ENCODE measurements at regions not wholly inside any gene's neighbourhood (a gene's known extent, or its start where the extent isn't known, plus 50 kb on each side); places are given as distances from the start of the nearest gene placed in this dataset.

DNA sequence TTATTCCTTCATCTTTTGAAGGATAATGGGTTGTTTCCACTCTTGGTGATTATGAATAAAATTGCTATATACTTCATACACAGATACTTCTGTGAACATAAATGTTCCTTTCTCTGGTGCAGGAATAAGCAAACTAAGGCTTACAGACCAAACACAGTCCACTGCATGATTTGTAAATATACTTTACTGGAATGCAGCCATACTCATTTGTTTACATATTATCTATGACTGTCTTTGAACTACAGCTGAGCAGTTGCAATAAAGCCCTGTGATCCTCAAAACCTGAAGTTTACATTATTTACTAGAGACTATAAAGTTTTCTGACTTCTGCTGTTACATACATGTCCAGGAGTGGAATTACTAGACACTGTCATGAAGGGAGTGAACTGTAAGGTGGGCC lies 381.0 kb upstream of the CNTNAP5 start:
- in situ Hi-C loops (cut with HindIII; ENCODE audit: low pct_unique_long_range_greater_than_20kb, low sequenced_read_pairs): no loop called here
- Histone ChIP-seq H3K4me3 (ENCODE audit: low read depth in 2 of 2, low read length in 2 of 2) (no peak overlapping the region), H3K9me3 (ENCODE audit: control insufficient read depth, insufficient read depth, low read depth, low read length) (no peaks in the 10 kb centered on the region), H3K27ac (ENCODE audit: low read length) (no peak overlapping the region), H3K4me1 (ENCODE audit: control insufficient read depth, insufficient read depth, low read length) (no peaks in the 10 kb centered on the region), H3K27me3 (ENCODE audit: control insufficient read depth, insufficient read depth, low read length) (no peaks in the 10 kb centered on the region), H3K36me3 (ENCODE audit: control insufficient read depth, insufficient read depth, low read length) (no peaks in the 10 kb centered on the region)
- intact Hi-C loops (cut with micrococcal nuclease; ENCODE audit: unreplicated experiment): no loop called here
- ChIA-PET POLR2A (no interaction called here), CTCF (no interaction called here)
- ATAC-seq: no peak
- no TSS peak for BruUV-seq (replicated peaks)
- TF ChIP-seq POLR2AphosphoS5 (IDR thresholded peaks at IDR 0.05; ENCODE audit: low read depth, low read length): no peak
- TF ChIP-seq, protein P1, sequence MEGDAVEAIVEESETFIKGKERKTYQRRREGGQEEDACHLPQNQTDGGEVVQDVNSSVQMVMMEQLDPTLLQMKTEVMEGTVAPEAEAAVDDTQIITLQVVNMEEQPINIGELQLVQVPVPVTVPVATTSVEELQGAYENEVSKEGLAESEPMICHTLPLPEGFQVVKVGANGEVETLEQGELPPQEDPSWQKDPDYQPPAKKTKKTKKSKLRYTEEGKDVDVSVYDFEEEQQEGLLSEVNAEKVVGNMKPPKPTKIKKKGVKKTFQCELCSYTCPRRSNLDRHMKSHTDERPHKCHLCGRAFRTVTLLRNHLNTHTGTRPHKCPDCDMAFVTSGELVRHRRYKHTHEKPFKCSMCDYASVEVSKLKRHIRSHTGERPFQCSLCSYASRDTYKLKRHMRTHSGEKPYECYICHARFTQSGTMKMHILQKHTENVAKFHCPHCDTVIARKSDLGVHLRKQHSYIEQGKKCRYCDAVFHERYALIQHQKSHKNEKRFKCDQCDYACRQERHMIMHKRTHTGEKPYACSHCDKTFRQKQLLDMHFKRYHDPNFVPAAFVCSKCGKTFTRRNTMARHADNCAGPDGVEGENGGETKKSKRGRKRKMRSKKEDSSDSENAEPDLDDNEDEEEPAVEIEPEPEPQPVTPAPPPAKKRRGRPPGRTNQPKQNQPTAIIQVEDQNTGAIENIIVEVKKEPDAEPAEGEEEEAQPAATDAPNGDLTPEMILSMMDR (IDR thresholded peaks at IDR 0.05): no peak
- TF ChIP-seq SIN3A (IDR thresholded peaks at IDR 0.05; ENCODE audit: borderline replicate concordance, insufficient read depth, low read depth, low read length): no peak
- TF ChIP-seq, protein P2, sequence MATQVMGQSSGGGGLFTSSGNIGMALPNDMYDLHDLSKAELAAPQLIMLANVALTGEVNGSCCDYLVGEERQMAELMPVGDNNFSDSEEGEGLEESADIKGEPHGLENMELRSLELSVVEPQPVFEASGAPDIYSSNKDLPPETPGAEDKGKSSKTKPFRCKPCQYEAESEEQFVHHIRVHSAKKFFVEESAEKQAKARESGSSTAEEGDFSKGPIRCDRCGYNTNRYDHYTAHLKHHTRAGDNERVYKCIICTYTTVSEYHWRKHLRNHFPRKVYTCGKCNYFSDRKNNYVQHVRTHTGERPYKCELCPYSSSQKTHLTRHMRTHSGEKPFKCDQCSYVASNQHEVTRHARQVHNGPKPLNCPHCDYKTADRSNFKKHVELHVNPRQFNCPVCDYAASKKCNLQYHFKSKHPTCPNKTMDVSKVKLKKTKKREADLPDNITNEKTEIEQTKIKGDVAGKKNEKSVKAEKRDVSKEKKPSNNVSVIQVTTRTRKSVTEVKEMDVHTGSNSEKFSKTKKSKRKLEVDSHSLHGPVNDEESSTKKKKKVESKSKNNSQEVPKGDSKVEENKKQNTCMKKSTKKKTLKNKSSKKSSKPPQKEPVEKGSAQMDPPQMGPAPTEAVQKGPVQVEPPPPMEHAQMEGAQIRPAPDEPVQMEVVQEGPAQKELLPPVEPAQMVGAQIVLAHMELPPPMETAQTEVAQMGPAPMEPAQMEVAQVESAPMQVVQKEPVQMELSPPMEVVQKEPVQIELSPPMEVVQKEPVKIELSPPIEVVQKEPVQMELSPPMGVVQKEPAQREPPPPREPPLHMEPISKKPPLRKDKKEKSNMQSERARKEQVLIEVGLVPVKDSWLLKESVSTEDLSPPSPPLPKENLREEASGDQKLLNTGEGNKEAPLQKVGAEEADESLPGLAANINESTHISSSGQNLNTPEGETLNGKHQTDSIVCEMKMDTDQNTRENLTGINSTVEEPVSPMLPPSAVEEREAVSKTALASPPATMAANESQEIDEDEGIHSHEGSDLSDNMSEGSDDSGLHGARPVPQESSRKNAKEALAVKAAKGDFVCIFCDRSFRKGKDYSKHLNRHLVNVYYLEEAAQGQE (IDR thresholded peaks at IDR 0.05; ENCODE audit: insufficient read depth in 1 of 2, low read depth in 2 of 2, low read length in 1 of 2): no peak
- TF ChIP-seq TCF7L2 (IDR thresholded peaks at IDR 0.05; ENCODE audit: low read depth, low read length): no peak
- DNase-seq (ENCODE audit: low read depth, low spot score): no peak

DNA sequence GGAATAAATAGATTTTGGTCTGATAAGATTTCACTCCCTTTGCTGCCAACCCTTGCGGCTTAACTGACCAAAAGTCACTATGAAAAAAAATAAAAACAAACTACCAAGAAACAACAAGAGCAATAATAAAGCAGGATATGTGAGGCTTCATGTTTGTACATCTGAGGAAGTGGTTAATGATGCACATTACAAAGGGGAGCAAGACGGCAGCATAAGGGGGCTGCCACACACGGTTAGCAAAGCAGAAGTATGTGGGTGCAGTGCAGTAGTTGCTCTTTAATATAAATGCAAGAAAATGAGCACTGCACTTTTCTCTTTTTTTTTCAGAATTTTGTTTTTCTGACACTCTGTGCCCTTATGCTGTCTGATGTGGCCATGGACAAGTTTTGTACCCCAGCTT lies 377.1 kb upstream of the CNTNAP5 start:
- TF ChIP-seq, protein P1 (IDR thresholded peaks at IDR 0.05): no peak
- TF ChIP-seq SIN3A (IDR thresholded peaks at IDR 0.05; ENCODE audit: borderline replicate concordance, insufficient read depth, low read depth, low read length) (no peak), TCF7L2 (IDR thresholded peaks at IDR 0.05; ENCODE audit: low read depth, low read length) (no peak), POLR2AphosphoS5 (IDR thresholded peaks at IDR 0.05; ENCODE audit: low read depth, low read length) (no peak)
- TF ChIP-seq, protein P2 (IDR thresholded peaks at IDR 0.05; ENCODE audit: insufficient read depth in 1 of 2, low read depth in 2 of 2, low read length in 1 of 2): no peak
- Histone ChIP-seq H3K36me3 (ENCODE audit: control insufficient read depth, insufficient read depth, low read length) (no peaks in the 10 kb centered on the region), H3K27me3 (ENCODE audit: control insufficient read depth, insufficient read depth, low read length) (no peaks in the 10 kb centered on the region), H3K9me3 (ENCODE audit: control insufficient read depth, insufficient read depth, low read depth, low read length) (no peaks in the 10 kb centered on the region), H3K27ac (ENCODE audit: low read length) (no peak overlapping the region), H3K4me3 (ENCODE audit: low read depth in 2 of 2, low read length in 2 of 2) (no peak overlapping the region), H3K4me1 (ENCODE audit: control insufficient read depth, insufficient read depth, low read length) (no peaks in the 10 kb centered on the region)
- no TSS peak for BruUV-seq (replicated peaks)
- ATAC-seq (no peak), DNase-seq (ENCODE audit: low read depth, low spot score) (no peak)
- in situ Hi-C loops (cut with HindIII; ENCODE audit: low pct_unique_long_range_greater_than_20kb, low sequenced_read_pairs) (no loop called here), intact Hi-C loops (cut with micrococcal nuclease; ENCODE audit: unreplicated experiment) (no loop called here)
- ChIA-PET CTCF (no interaction called here), POLR2A (no interaction called here)

Measured in Panc1 (cell line).